IMR-90 (cell line): ENCODE measurements at regions not wholly inside any gene's neighbourhood (a gene's known extent, or its start where the extent isn't known, plus 50 kb on each side); places are given as distances from the start of the nearest gene placed in this dataset.

Experiments used
- ATAC-seq: fragments of 200-7000 bp; cut with Tn5 transposase; 2 replicates; pipeline ENCODE4 v1.9.1; 2020; ENCODE audit warnings: low read depth, mild to moderate bottlenecking, moderate library complexity
- BruUV-seq: library from RNA; stranded (reverse); fragments of 400-500 nt; replicated peaks from 2 replicates; lab custom pipeline; 2021; lab: Mats Ljungman, UMichigan
- CTCF ChIA-PET: fragments of 300-600 bp; formaldehyde crosslinking; extraction: SDS; loops from one replicate; lab custom pipeline; 2021; ENCODE audit warnings: antibody characterized with exemption; lab: Yijun Ruan, JAX
- POLR2A ChIA-PET: fragments of 300-600 bp; sonication (Branson Sonifier 250); formaldehyde crosslinking; loops from one replicate; lab custom pipeline; 2022; ENCODE audit warnings: antibody characterized with exemption; ENCODE audit not compliant: unreplicated experiment; lab: Charles Lee
- DNase-seq: peaks from one replicate; pipeline ENCODE4 v3.0.0; 2013
- H2AFZ ChIP-seq: replicated peaks from 2 replicates; pipeline ENCODE3; 2013; ENCODE audit warnings: low read length, mild to moderate bottlenecking; ENCODE audit not compliant: poor library complexity
- H2AK5ac ChIP-seq: 2 replicates; pipeline ENCODE4 v1.6.1; 2013; ENCODE audit warnings: low read depth, low read length, inconsistent platforms
- H2AK9ac ChIP-seq: replicated peaks from 2 replicates; pipeline ENCODE3; 2013; ENCODE audit warnings: mild to moderate bottlenecking, low read depth, low read length, moderate library complexity; ENCODE audit not compliant: poor library complexity
- H2BK120ac ChIP-seq: 2 replicates; pipeline ENCODE4 v1.6.1; 2013; ENCODE audit warnings: low read depth, low read length, inconsistent platforms
- H2BK15ac ChIP-seq: 3 replicates; pipeline ENCODE4 v1.6.1; 2013; ENCODE audit warnings: low read depth, low read length, inconsistent platforms
- H2BK20ac ChIP-seq: 2 replicates; pipeline ENCODE4 v1.6.1; 2013; ENCODE audit warnings: low read depth, mild to moderate bottlenecking, inconsistent platforms, low read length, moderate library complexity
- H2BK5ac ChIP-seq: 2 replicates; pipeline ENCODE4 v1.6.1; 2013; ENCODE audit warnings: mild to moderate bottlenecking, low read depth, low read length, inconsistent platforms; ENCODE audit not compliant: poor library complexity, severe bottlenecking
- H3K14ac ChIP-seq: replicated peaks from 2 replicates; pipeline ENCODE4 v1.6.1; 2013; ENCODE audit warnings: low read depth, low read length, inconsistent platforms
- H3K18ac ChIP-seq: 2 replicates; pipeline ENCODE4 v1.6.1; 2013; ENCODE audit warnings: low read depth, low read length, control low read depth
- H3K23ac ChIP-seq: 2 replicates; pipeline ENCODE4 v1.6.1; 2013; ENCODE audit warnings: low read depth, low read length, inconsistent platforms
- H3K27ac ChIP-seq: 2 replicates; pipeline ENCODE4 v1.5.1; 2013; ENCODE audit warnings: mild to moderate bottlenecking, control low read depth, low read length; ENCODE audit not compliant: insufficient read depth
- H3K27me3 ChIP-seq: 2 replicates; pipeline ENCODE4 v1.6.1; 2013; ENCODE audit warnings: low read length; ENCODE audit not compliant: control insufficient read depth, insufficient read depth
- H3K36me3 ChIP-seq: 2 replicates; pipeline ENCODE4 v1.6.1; 2013; ENCODE audit warnings: low read length, mixed read lengths; ENCODE audit not compliant: control insufficient read depth, insufficient read depth
- H3K4ac ChIP-seq: 2 replicates; pipeline ENCODE4 v1.6.1; 2013; ENCODE audit warnings: low read depth, low read length, inconsistent platforms
- H3K4me1 ChIP-seq: 2 replicates; pipeline ENCODE4 v1.6.1; 2013; ENCODE audit warnings: low read length, mixed read lengths; ENCODE audit not compliant: control insufficient read depth, insufficient read depth
- H3K4me2 ChIP-seq: 2 replicates; pipeline ENCODE4 v1.6.1; 2013; ENCODE audit warnings: low read depth, mild to moderate bottlenecking, control low read depth, low read length, moderate library complexity
- H3K4me3 ChIP-seq: 2 replicates; pipeline ENCODE4 v1.5.1; 2013; ENCODE audit warnings: low read depth, mild to moderate bottlenecking, control low read depth, low read length, moderate library complexity; ENCODE audit not compliant: insufficient read depth
- H3K56ac ChIP-seq: 2 replicates; pipeline ENCODE4 v1.6.1; 2013; ENCODE audit warnings: low read length, inconsistent platforms; ENCODE audit not compliant: insufficient read depth; ENCODE audit errors: extremely low read depth
- H3K79me1 ChIP-seq, 2 experiments: 2 replicates each; pipeline ENCODE4 v1.6.1; 2013; ENCODE audit warnings: low read length in 2 of 2, inconsistent platforms in 1 of 2, low read depth in 1 of 2
- H3K9ac ChIP-seq: 2 replicates; pipeline ENCODE4 v1.6.1; 2013; ENCODE audit warnings: low read depth, low read length, control low read depth
- H3K9me1 ChIP-seq: 2 replicates; pipeline ENCODE4 v1.6.1; 2013; ENCODE audit warnings: low read length, inconsistent platforms; ENCODE audit not compliant: insufficient read depth
- H3K9me3 ChIP-seq: 2 replicates; pipeline ENCODE4 v1.6.1; 2013; ENCODE audit warnings: low read length; ENCODE audit not compliant: control insufficient read depth, insufficient read depth
- H4K20me1 ChIP-seq: 2 replicates; pipeline ENCODE4 v1.6.1; 2013; ENCODE audit warnings: low read length, inconsistent platforms; ENCODE audit not compliant: insufficient read depth
- H4K5ac ChIP-seq: 2 replicates; pipeline ENCODE4 v1.6.1; 2013; ENCODE audit warnings: mild to moderate bottlenecking, low read depth, low read length, control low read depth
- H4K8ac ChIP-seq, 2 experiments: 2 replicates each; pipeline ENCODE4 v1.6.1; 2013; ENCODE audit warnings: low read depth in 2 of 2, low read length in 2 of 2, control low read depth in 1 of 2, inconsistent platforms in 1 of 2
- H4K91ac ChIP-seq: 2 replicates; pipeline ENCODE4 v1.6.1; 2013; ENCODE audit warnings: low read depth, low read length, inconsistent platforms; ENCODE audit not compliant: insufficient read depth
- BHLHE40 ChIP-seq: fragments of 150-350 bp; IDR thresholded peaks from 2 replicates; pipeline ENCODE4 v1.6.1; 2016; ENCODE audit warnings: mild to moderate bottlenecking, low read depth, low read length
- CEBPB ChIP-seq: IDR thresholded peaks from 2 replicates; pipeline ENCODE4 v1.6.1; 2012; ENCODE audit warnings: low read depth, low read length, improper control_type of control experiment
- CHD1 ChIP-seq: IDR thresholded peaks from 2 replicates; pipeline ENCODE4 v1.6.1; 2012; ENCODE audit warnings: low read depth, low read length, improper control_type of control experiment
- CTCF ChIP-seq: conservative IDR thresholded peaks from 2 replicates; pipeline ENCODE4 v1.5.1; 2012; ENCODE audit warnings: mild to moderate bottlenecking, low read depth, low read length, improper control_type of control experiment
- ELK1 ChIP-seq: fragments of 150-350 bp; IDR thresholded peaks from 2 replicates; pipeline ENCODE4 v1.6.1; 2016; ENCODE audit warnings: low read depth, mild to moderate bottlenecking, low read length, moderate library complexity, borderline replicate concordance
- FOS ChIP-seq: fragments of 150-350 bp; IDR thresholded peaks from 2 replicates; pipeline ENCODE4 v1.6.1; 2016; ENCODE audit warnings: low read depth, low read length
- MAFK ChIP-seq: IDR thresholded peaks from 2 replicates; pipeline ENCODE4 v1.6.1; 2012; ENCODE audit warnings: low read depth, low read length, improper control_type of control experiment
- MAZ ChIP-seq: IDR thresholded peaks from 2 replicates; pipeline ENCODE4 v1.6.1; 2012; ENCODE audit warnings: low read depth, mild to moderate bottlenecking, low read length, improper control_type of control experiment, moderate library complexity, borderline replicate concordance
- MXI1 ChIP-seq: IDR thresholded peaks from 2 replicates; pipeline ENCODE4 v1.6.1; 2012; ENCODE audit warnings: low read depth, mild to moderate bottlenecking, low read length, moderate library complexity, borderline replicate concordance
- NFE2L2 ChIP-seq: fragments of 150-350 bp; IDR thresholded peaks from 2 replicates; pipeline ENCODE4 v1.6.1; 2016; ENCODE audit warnings: low read depth, mild to moderate bottlenecking, low read length
- POLR2A ChIP-seq: IDR thresholded peaks from 2 replicates; pipeline ENCODE4 v1.6.1; 2012; ENCODE audit warnings: mild to moderate bottlenecking, low read depth, low read length
- RAD21 ChIP-seq: IDR thresholded peaks from 2 replicates; pipeline ENCODE4 v1.6.1; 2012; ENCODE audit warnings: low read length, improper control_type of control experiment
- RCOR1 ChIP-seq: IDR thresholded peaks from 2 replicates; pipeline ENCODE4 v1.6.1; 2012; ENCODE audit warnings: mild to moderate bottlenecking, low read length, improper control_type of control experiment; ENCODE audit not compliant: insufficient replicate concordance
- RFX5 ChIP-seq: IDR thresholded peaks from 2 replicates; pipeline ENCODE4 v1.8.0; 2012; ENCODE audit warnings: low read depth, mild to moderate bottlenecking, low read length, moderate library complexity
- SMC3 ChIP-seq: fragments of 150-350 bp; IDR thresholded peaks from 2 replicates; pipeline ENCODE4 v1.6.1; 2016; ENCODE audit warnings: low read depth, mild to moderate bottlenecking, antibody characterized with exemption, low read length, moderate library complexity
- USF2 ChIP-seq: fragments of 150-350 bp; IDR thresholded peaks from 2 replicates; pipeline ENCODE4 v1.6.1; 2017; ENCODE audit warnings: mild to moderate bottlenecking, antibody characterized with exemption, low read length, low read depth
- WGBS, 2 experiments: methylation state at CpG; one replicate each; pipeline versions ENCODE4 v1.1.5 to v1.1.7; 2013; ENCODE audit warnings: missing lambda C conversion rate in 2 of 2; ENCODE audit not compliant: insufficient read length in 1 of 2; ENCODE audit errors: extremely low coverage in 2 of 2; 5-methylcytosine and 5-hydroxymethylcytosine counted together
- dilution Hi-C: fragments of 300-500 bp; cut with HindIII; formaldehyde crosslinking; loops from one replicate; pipeline ENCODE4 v1.14.3; 2018; ENCODE audit warnings: low sequenced_read_pairs; ENCODE audit not compliant: unreplicated experiment
- in situ Hi-C: fragments of 300-500 bp; cut with MboI; formaldehyde crosslinking; loops from 3 replicates; pipeline ENCODE4 v1.14.3; 2019; ENCODE audit warnings: low sequenced_read_pairs, inconsistent platforms, mixed read lengths
- intact Hi-C: fragments of 100-400 bp; cut with micrococcal nuclease; formaldehyde crosslinking; loops from 2 replicates; pipeline ENCODE4 v1.10.0; 2022

DNA sequence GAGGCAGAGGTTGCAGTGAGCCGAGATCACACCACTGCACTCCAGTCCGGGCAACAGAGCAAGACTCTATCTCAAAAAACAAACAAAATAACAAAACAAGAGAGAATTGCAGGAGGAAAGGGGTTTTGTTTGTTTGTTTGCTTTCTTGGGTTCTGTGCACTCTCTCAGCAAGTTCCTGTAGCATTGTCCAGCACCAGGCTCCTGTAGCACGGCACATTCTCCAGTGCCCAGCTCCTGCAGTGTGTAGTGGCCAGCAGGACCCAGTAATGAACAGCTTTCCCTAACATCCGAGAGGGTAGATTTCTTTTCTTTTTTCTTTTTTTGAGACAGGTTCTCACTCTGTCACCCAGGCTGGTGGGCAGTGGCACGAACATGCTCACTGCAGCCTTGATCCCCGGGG is 60.5 kb upstream of the USP9X start:
- Histone ChIP-seq H3K56ac (no peak overlapping the region), H2BK15ac (no peak overlapping the region), H3K4me3 (no peak overlapping the region), H2AK5ac (no peak overlapping the region), H3K23ac (no peak overlapping the region), H3K18ac (no peak overlapping the region), H3K36me3 (no peaks in the 10 kb centered on the region), H3K9ac (no peak overlapping the region), H3K27me3 (peaks cover 3% of the 10 kb centered on the region), H4K20me1 (no peaks in the 10 kb centered on the region), H4K5ac (no peak overlapping the region), H4K8ac (no peak overlapping the region), H3K79me1 (no peaks in the 10 kb centered on the region), H3K4me1 (no peaks in the 10 kb centered on the region; the same call in 1 of the 2 replicates), H2BK120ac (peak overlapping the region; percentile 52; the same call in 1 of the 2 replicates), H4K91ac (no peak overlapping the region), H2AFZ (no peak overlapping the region), H3K27ac (no peak overlapping the region), H3K9me1 (no peaks in the 10 kb centered on the region), H3K4ac (0 out of 2 replicates have a peak overlapping the region, but pooled peaks have one; percentile 19), H3K9me3 (peaks cover 2% of the 10 kb centered on the region), H2BK5ac (no peak overlapping the region), H3K4me2 (no peak overlapping the region), H3K14ac (no peak overlapping the region), H2AK9ac (no peak overlapping the region), H2BK20ac (no peak overlapping the region)
- dilution Hi-C loops: no loop called here
- POLR2A ChIA-PET: no interaction called here
- DNase-seq (no peak), ATAC-seq (no peak)
- in situ Hi-C loops: no loop called here
- BruUV-seq: no TSS peak
- WGBS, 2 experiments: 67% methylated on average over 1 of the region's 6 CpGs; no CpG with 5 or more reads in 1 of the 2 experiments
- TF ChIP-seq CEBPB: no peak
- no peak for TF ChIP-seq BHLHE40
- TF ChIP-seq RCOR1: no peak
- no peak for TF ChIP-seq POLR2A
- TF ChIP-seq USF2: no peak
- TF ChIP-seq FOS: no peak
- no peak for TF ChIP-seq SMC3
- TF ChIP-seq RFX5: no peak
- TF ChIP-seq CHD1: no peak
- no peak for TF ChIP-seq NFE2L2
- no peak for TF ChIP-seq RAD21
- no peak for TF ChIP-seq CTCF
- TF ChIP-seq MXI1: no peak
- no peak for TF ChIP-seq MAZ
- no peak for TF ChIP-seq ELK1
- no peak for TF ChIP-seq MAFK
- intact Hi-C loops: no loop called here
- CTCF ChIA-PET: no interaction called here
